Vagina (tissue), 2 donors: ENCODE measurements at regions not wholly inside any gene's neighbourhood (a gene's known extent, or its start where the extent isn't known, plus 50 kb on each side); places are given as distances from the start of the nearest gene placed in this dataset.
A peak's percentile ranks its signal among the peaks of the same experiment; 100 is the strongest.

Experiments
- DNase-seq, 2 donors: peaks; one replicate each; pipeline ENCODE4 v3.0.0-alpha.2; 2017; ENCODE audit errors: extremely low spot score in 2 of 2
- H3K27ac ChIP-seq: fragments of 200-600 bp; sonication (generic); one replicate; pipeline ENCODE4 v1.5.1; 2019
- H3K27me3 ChIP-seq: fragments of 200-600 bp; sonication (generic); one replicate; pipeline ENCODE4 v1.5.1; 2019
- H3K36me3 ChIP-seq, 2 donors: fragments of 200-600 bp; sonication (generic); one replicate each; pipeline ENCODE4 v1.5.1; 2017 to 2019
- H3K4me1 ChIP-seq: fragments of 200-600 bp; sonication (generic); one replicate; pipeline ENCODE4 v1.5.1; 2019
- H3K4me3 ChIP-seq, 2 donors: fragments of 200-600 bp; sonication (generic); 1 replicate in 1 of 2; 2 replicates in 1 of 2; pipeline ENCODE4 v1.5.1; 2016 to 2019
- H3K9me3 ChIP-seq: fragments of 200-600 bp; sonication (generic); one replicate; pipeline ENCODE4 v1.5.1; 2019
- CTCF ChIP-seq, 3 experiments: fragments of 450-650 bp in 2 of 3; fragments of 200-600 bp in 1 of 3; sonication (generic) in 1 of 3; IDR thresholded peaks; one replicate each; pipeline ENCODE4 v1.5.1; 2017 to 2019; ENCODE audit warnings: antibody characterized with exemption in 3 of 3, mild to moderate bottlenecking in 2 of 3, moderate library complexity in 2 of 3
- POLR2A ChIP-seq, 2 donors: fragments of 450-650 bp; IDR thresholded peaks; one replicate each; pipeline ENCODE4 v1.6.1; 2017; ENCODE audit warnings: antibody characterized with exemption in 2 of 2, mild to moderate bottlenecking in 2 of 2, moderate library complexity in 2 of 2
- POLR2AphosphoS5 ChIP-seq, 2 donors: sonication (generic); formaldehyde crosslinking; IDR thresholded peaks; one replicate each; pipeline ENCODE4 v1.9.0; 2017; ENCODE audit warnings: antibody characterized with exemption in 2 of 2, mild to moderate bottlenecking in 2 of 2, low read depth in 1 of 2; ENCODE audit not compliant: insufficient read depth in 1 of 2
- intact Hi-C: fragments of 100-400 bp; cut with DNase I; formaldehyde crosslinking; loops from one replicate; pipeline ENCODE4 v1.15.1; 2023

- no peak for TF ChIP-seq POLR2A (IDR thresholded peaks at IDR 0.05)
- no peak for TF ChIP-seq POLR2AphosphoS5 (IDR thresholded peaks at IDR 0.05; ENCODE audit: insufficient read depth in 1 of 2, low read depth in 1 of 2)
- TF ChIP-seq CTCF (IDR thresholded peaks at IDR 0.05), result no peak
- intact Hi-C loops, result loop anchor here (10.0 kb wide), 1 partner anchor 192 kb away; no protein-coding TSS in a partner anchor
Measured at GRCh38 chr1:116852910-116853309, 56.8 kb upstream of the PTGFRN start.

GRCh38 chr1:116853680-116854402 lies 55.9 kb upstream of the PTGFRN start:
- H3K9me3 ChIP-seq, result no peaks in the 10 kb centered on the region
- H3K4me1 ChIP-seq, result peaks cover 21% of the 10 kb centered on the region
- H3K27ac ChIP-seq, result no peak overlapping the region
- no peaks in the 10 kb centered on the region for H3K27me3 ChIP-seq
- TF ChIP-seq CTCF (IDR thresholded peaks at IDR 0.05), result no peak
- peak in 1 of 2 donors; percentile 10 for TF ChIP-seq POLR2AphosphoS5 (IDR thresholded peaks at IDR 0.05; ENCODE audit: insufficient read depth in 1 of 2, low read depth in 1 of 2)
- no peaks in the 10 kb centered on the region for H3K36me3 ChIP-seq
- DNase-seq, result no peak
- H3K4me3 ChIP-seq, result no peak overlapping the region
- intact Hi-C loops, result loop anchor here (10.0 kb wide), 1 partner anchor 191 kb away; no protein-coding TSS in a partner anchor

More at GRCh38 chr1:116852910-116853309, 56.8 kb upstream of the PTGFRN start:
- Histone ChIP-seq H3K27me3 (no peaks in the 10 kb centered on the region), H3K4me3 (no peak overlapping the region), H3K4me1 (peaks cover 21% of the 10 kb centered on the region), H3K9me3 (no peaks in the 10 kb centered on the region), H3K27ac (no peak overlapping the region), H3K36me3 (no peaks in the 10 kb centered on the region)
- DNase-seq, result no peak

- no peak overlapping the region for H3K27ac ChIP-seq
- TF ChIP-seq CTCF (IDR thresholded peaks at IDR 0.05) (no peak), POLR2A (IDR thresholded peaks at IDR 0.05) (no peak), POLR2AphosphoS5 (IDR thresholded peaks at IDR 0.05; ENCODE audit: insufficient read depth in 1 of 2, low read depth in 1 of 2) (no peak)
- no peaks in the 10 kb centered on the region for H3K36me3 ChIP-seq
- no peak overlapping the region for H3K4me3 ChIP-seq
- DNase-seq, result no peak
- H3K4me1 ChIP-seq, result peaks cover 21% of the 10 kb centered on the region
- intact Hi-C loops, result loop anchor here (10.0 kb wide), 1 partner anchor 190 kb away; no protein-coding TSS in a partner anchor
- no peaks in the 10 kb centered on the region for H3K9me3 ChIP-seq
- no peaks in the 10 kb centered on the region for H3K27me3 ChIP-seq
Measured at GRCh38 chr1:116854403-116854690, 55.4 kb upstream of the PTGFRN start.

- no peak overlapping the region for H3K4me3 ChIP-seq
- no peak overlapping the region for H3K27ac ChIP-seq
- H3K4me1 ChIP-seq, result peaks cover 21% of the 10 kb centered on the region
- no peaks in the 10 kb centered on the region for H3K36me3 ChIP-seq
- DNase-seq, result no peak
- H3K27me3 ChIP-seq, result no peaks in the 10 kb centered on the region
- intact Hi-C loops, result loop anchor here (10.0 kb wide), 1 partner anchor 190 kb away; no protein-coding TSS in a partner anchor
- no peaks in the 10 kb centered on the region for H3K9me3 ChIP-seq
- no peak for TF ChIP-seq POLR2AphosphoS5 (IDR thresholded peaks at IDR 0.05; ENCODE audit: insufficient read depth in 1 of 2, low read depth in 1 of 2)
Measured at GRCh38 chr1:116854716-116855115, 55.0 kb upstream of the PTGFRN start.

GRCh38 chr1:116855191-116855619 lies 54.5 kb upstream of the PTGFRN start:
- Histone ChIP-seq H3K4me3 (no peak overlapping the region), H3K27ac (peak overlapping the region; percentile 8), H3K9me3 (no peaks in the 10 kb centered on the region), H3K4me1 (peaks cover 21% of the 10 kb centered on the region), H3K36me3 (no peaks in the 10 kb centered on the region), H3K27me3 (no peaks in the 10 kb centered on the region)
- DNase-seq, result no peak
- intact Hi-C loops, result loop anchor here (10.0 kb wide), 1 partner anchor 190 kb away; no protein-coding TSS in a partner anchor
- no peak for TF ChIP-seq POLR2A (IDR thresholded peaks at IDR 0.05)
- no peak for TF ChIP-seq POLR2AphosphoS5 (IDR thresholded peaks at IDR 0.05; ENCODE audit: insufficient read depth in 1 of 2, low read depth in 1 of 2)
- TF ChIP-seq CTCF (IDR thresholded peaks at IDR 0.05), result no peak
